HCT116 (cell line): ENCODE measurements at regions not wholly inside any gene's neighbourhood (a gene's known extent, or its start where the extent isn't known, plus 50 kb on each side); places are given as distances from the start of the nearest gene placed in this dataset.

Experiments used
- CTCF ChIP-seq, 3 experiments: fragments of 200-600 bp in 1 of 3; sonication (generic) in 1 of 3; IDR thresholded peaks in 2 of 3; conservative IDR thresholded peaks in 1 of 3; 2 replicates each; pipeline ENCODE4 v1.5.1; 2012 to 2017; ENCODE audit warnings: low read depth in 2 of 3, low read length in 2 of 3, antibody characterized with exemption in 1 of 3, borderline replicate concordance in 1 of 3, control low read depth in 1 of 3, mild to moderate bottlenecking in 1 of 3, mixed read lengths in 1 of 3, mixed run types in 1 of 3, moderate library complexity in 1 of 3; ENCODE audit not compliant: insufficient read depth in 1 of 3
- JUND ChIP-seq: IDR thresholded peaks from 2 replicates; pipeline ENCODE4 v1.6.1; 2012
- POLR2A ChIP-seq: IDR thresholded peaks from 2 replicates; pipeline ENCODE4 v1.7.0; 2011; ENCODE audit warnings: borderline replicate concordance; ENCODE audit not compliant: insufficient read depth, insufficient read length; ENCODE audit errors: extremely low read depth
- POLR2AphosphoS5 ChIP-seq: IDR thresholded peaks from 2 replicates; pipeline ENCODE4 v1.6.1; 2011; ENCODE audit warnings: mild to moderate bottlenecking, low read depth, low read length, moderate library complexity
- REST ChIP-seq: IDR thresholded peaks from 2 replicates; pipeline ENCODE4 v1.6.1; 2012; ENCODE audit warnings: low read depth
- SP1 ChIP-seq: IDR thresholded peaks from 2 replicates; pipeline ENCODE4 v1.6.1; 2012; ENCODE audit warnings: low read depth
- SRF ChIP-seq: IDR thresholded peaks from 2 replicates; pipeline ENCODE4 v1.6.1; 2012; ENCODE audit warnings: low read depth

GRCh38 chr3:17979911-17980310, 237.5 kb upstream of the TBC1D5 start:
- no peak for TF ChIP-seq POLR2AphosphoS5
- no peak for TF ChIP-seq JUND
- TF ChIP-seq POLR2A, result no peak
- TF ChIP-seq SRF, result no peak
- no peak for TF ChIP-seq SP1
- no peak for TF ChIP-seq CTCF (IDR thresholded peaks at IDR 0.05 in 2 of 3, conservative IDR thresholded peaks at IDR 0.05 in 1 of 3; ENCODE audit: borderline replicate concordance in 1 of 3, insufficient read depth in 1 of 3, low read depth in 2 of 3, low read length in 2 of 3)
- TF ChIP-seq REST, result no peak
